Lower lobe of right lung (tissue), 2 donors: ENCODE measurements at regions not wholly inside any gene's neighbourhood (a gene's known extent, or its start where the extent isn't known, plus 50 kb on each side); places are given as distances from the start of the nearest gene placed in this dataset.

Source experiments
- ATAC-seq, 2 donors: fragments of 200-7000 bp; cut with Tn5 transposase; one replicate each; pipeline ENCODE4 v1.9.1; 2020 to 2022; ENCODE audit warnings: mild to moderate bottlenecking in 2 of 2, moderate library complexity in 2 of 2
- DNase-seq: peaks from one replicate; pipeline ENCODE4 v3.0.0-alpha.2; 2020
- H3K27ac ChIP-seq: fragments of 200-600 bp; one replicate; pipeline ENCODE4 v1.8.0; 2022
- H3K27me3 ChIP-seq: fragments of 200-600 bp; one replicate; pipeline ENCODE4 v1.8.0; 2022; ENCODE audit warnings: low read depth
- H3K36me3 ChIP-seq: fragments of 200-600 bp; one replicate; pipeline ENCODE4 v1.8.0; 2022; ENCODE audit warnings: mild to moderate bottlenecking
- H3K4me1 ChIP-seq: fragments of 200-600 bp; one replicate; pipeline ENCODE4 v1.8.0; 2022
- H3K4me3 ChIP-seq: fragments of 200-600 bp; one replicate; pipeline ENCODE4 v1.8.0; 2022; ENCODE audit warnings: mild to moderate bottlenecking
- H3K9me3 ChIP-seq: fragments of 200-600 bp; one replicate; pipeline ENCODE4 v1.8.0; 2022
- CTCF ChIP-seq: fragments of 200-600 bp; IDR thresholded peaks from one replicate; pipeline ENCODE4 v1.8.0; 2022; ENCODE audit warnings: antibody characterized with exemption, mild to moderate bottlenecking
- intact Hi-C: fragments of 100-400 bp; cut with DNase I; formaldehyde crosslinking; loops from one replicate; pipeline ENCODE4 v1.11.0; 2022
- donor health status: DM: no; HTN: yes; CAD: no; lungs with severe emphysema.

DNA sequence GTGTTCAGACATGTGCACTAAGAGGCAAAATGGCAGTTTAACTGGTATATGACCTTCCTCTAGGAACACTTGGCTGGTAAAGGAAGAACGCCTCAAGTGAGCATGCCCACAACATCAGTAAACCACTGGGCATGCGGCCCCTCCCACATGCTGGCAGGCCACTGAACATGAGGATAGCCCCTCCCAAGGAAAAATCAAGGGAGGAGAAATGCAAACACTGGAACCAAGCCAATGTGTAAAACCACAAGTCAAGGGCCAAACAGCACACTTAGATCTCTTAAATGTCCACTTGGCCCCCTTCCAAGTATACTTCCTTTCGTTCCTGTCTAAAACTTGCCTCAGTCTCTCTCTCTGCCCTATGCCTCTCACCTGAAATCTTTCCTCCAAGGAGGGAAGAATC is 980.8 kb downstream of the TSN start:
- no peaks in the 10 kb centered on the region for H3K9me3 ChIP-seq
- no peak overlapping the region for H3K4me3 ChIP-seq
- DNase-seq (no peak), ATAC-seq (peak in 1 of 2 donors; percentile 48)
- no peak overlapping the region for H3K27ac ChIP-seq
- H3K4me1 ChIP-seq: no peaks in the 10 kb centered on the region
- H3K27me3 ChIP-seq: no peaks in the 10 kb centered on the region
- TF ChIP-seq CTCF: no peak
- H3K36me3 ChIP-seq: no peaks in the 10 kb centered on the region
- intact Hi-C loops: no loop called here

GRCh38 chr2:122737429-122738077 is 982.1 kb downstream of the TSN start:
- intact Hi-C loops: no loop called here
- Histone ChIP-seq H3K27me3 (no peaks in the 10 kb centered on the region), H3K36me3 (no peaks in the 10 kb centered on the region), H3K9me3 (no peaks in the 10 kb centered on the region), H3K27ac (no peak overlapping the region), H3K4me3 (no peak overlapping the region), H3K4me1 (no peaks in the 10 kb centered on the region)
- no peak for TF ChIP-seq CTCF
- ATAC-seq (peak; percentile 57 to 71), DNase-seq (no peak)

DNA sequence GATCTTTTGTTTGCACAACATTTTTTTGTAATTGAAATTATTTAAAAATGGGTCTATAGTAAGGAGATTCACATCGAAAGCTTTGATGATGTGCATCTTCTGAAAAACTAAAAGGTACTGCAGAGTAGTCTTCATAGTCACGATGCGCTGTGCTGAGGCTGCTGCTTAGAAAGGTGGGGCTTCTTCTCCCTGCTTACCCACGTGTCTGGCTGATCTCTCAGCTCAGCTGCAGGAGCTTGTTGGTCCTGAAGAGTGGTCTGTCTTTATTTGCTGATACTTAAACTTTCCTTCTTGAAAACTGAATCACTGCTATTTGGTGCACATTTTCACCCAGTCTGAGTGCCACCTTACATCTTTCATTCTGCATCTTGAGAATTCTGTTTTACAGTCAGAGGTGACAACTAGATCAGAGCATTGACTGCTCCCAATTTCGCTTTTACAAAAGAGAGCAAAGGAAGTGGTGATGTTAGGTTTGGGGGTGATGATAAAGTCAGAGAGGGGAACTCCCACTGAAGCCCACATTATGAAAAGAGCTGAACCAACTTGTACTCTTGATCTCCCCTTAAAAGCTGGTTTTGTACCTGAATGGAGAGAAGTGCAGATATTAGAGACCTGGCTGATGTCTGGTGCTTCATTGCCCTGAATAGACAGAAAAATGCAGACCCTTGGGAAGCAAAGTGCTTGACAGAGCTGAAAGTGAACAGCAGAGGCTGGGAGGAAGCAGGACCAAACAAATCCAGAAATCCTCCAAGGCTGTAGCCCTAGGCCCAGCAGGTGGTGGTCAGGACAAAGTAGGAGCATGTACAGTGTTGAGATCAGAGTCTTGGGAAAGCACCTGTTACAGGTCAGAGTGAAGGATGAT is 984.5 kb downstream of the TSN start:
- intact Hi-C loops: no loop called here
- ATAC-seq (no peak), DNase-seq (no peak)
- TF ChIP-seq CTCF: no peak
- Histone ChIP-seq H3K4me1 (no peaks in the 10 kb centered on the region), H3K27me3 (no peaks in the 10 kb centered on the region), H3K4me3 (no peak overlapping the region), H3K9me3 (no peaks in the 10 kb centered on the region), H3K27ac (no peak overlapping the region), H3K36me3 (no peaks in the 10 kb centered on the region)

GRCh38 chr2:122740594-122740948 is 985.1 kb downstream of the TSN start:
- H3K36me3 ChIP-seq: no peaks in the 10 kb centered on the region
- ATAC-seq: no peak
- H3K4me1 ChIP-seq: no peaks in the 10 kb centered on the region
- no peak for TF ChIP-seq CTCF
- H3K9me3 ChIP-seq: no peaks in the 10 kb centered on the region
- no peaks in the 10 kb centered on the region for H3K27me3 ChIP-seq
- no peak overlapping the region for H3K27ac ChIP-seq
- H3K4me3 ChIP-seq: no peak overlapping the region
- DNase-seq: no peak
- intact Hi-C loops: no loop called here

DNA sequence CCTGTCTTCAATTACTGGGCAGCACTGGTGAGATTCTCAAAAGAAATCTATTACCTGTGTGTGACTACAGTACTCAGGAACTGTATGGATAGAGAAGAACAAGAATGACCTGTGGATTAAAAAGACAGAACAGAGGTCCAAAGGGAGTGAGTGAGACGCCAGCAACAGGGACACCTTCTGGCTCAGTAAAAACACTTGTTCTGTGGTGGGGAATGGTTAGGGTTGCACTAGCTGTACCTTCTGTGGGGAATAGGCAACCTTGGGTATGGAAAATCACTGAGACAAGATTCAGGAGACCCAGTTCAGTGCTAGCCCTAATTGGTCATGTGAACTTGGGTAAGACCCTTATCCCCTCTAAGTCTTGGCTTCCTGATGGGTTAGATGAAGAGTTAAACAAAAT is 986.0 kb downstream of the TSN start:
- Histone ChIP-seq H3K4me1 (no peaks in the 10 kb centered on the region), H3K36me3 (no peaks in the 10 kb centered on the region), H3K9me3 (no peaks in the 10 kb centered on the region), H3K27me3 (no peaks in the 10 kb centered on the region), H3K27ac (no peak overlapping the region), H3K4me3 (no peak overlapping the region)
- DNase-seq: no peak
- no peak for ATAC-seq
- intact Hi-C loops: no loop called here
- TF ChIP-seq CTCF: no peak
